Stimulated activated CD4-positive, alpha-beta T cell treated with anti-CD3 and anti-CD28 coated beads, TNF-alpha, amount 100 ng/mL, for 48 hours (primary cell): ENCODE measurements at regions not wholly inside any gene's neighbourhood (a gene's known extent, or its start where the extent isn't known, plus 50 kb on each side); places are given as distances from the start of the nearest gene placed in this dataset.
"Not testable (repeated sequence)": the region's sequence is repeated elsewhere in the genome, so short reads cannot be mapped to it uniquely, and the experiment has no call there.

ENCODE experiments used
- DNase-seq, 3 donors: peaks; one replicate each; pipeline ENCODE4 v3.0.0-alpha.2; 2020; ENCODE audit warnings: low read depth in 3 of 3

DNA sequence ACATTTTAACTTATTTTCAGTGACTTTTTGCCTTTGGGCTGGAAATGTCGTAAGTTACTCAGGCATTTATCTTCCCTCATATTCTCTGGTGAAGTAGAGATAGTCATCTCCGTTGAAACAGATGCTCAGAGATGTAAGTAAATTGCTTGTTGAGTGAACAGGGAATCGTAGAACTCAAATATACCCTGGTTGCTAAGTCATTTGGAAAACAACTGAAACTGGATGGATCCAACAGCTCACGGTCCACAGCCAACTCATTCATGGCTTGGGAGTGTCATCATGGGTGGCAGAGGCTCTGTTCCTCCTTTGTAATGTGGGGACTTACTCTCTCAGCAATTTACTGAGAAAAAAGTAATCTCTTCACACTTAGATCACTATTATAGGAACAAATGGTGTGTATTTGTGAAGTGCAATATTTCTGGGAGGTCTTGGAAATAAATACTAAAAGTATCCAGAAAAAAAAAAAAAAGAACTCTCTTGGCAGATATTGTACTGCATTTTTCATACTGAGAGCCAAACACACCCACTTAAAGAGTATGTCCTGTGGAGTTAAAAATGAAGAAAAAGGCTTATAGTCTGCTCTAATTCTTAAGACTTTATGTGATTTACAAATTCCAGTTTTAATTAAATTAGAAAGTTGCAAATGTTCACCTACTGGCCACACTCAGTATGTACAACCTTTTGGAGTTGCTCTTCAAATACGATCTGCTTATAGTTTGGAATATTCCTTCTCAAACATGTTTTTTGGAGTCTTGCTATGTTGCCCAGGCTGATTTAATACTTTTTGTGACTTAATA, 107.4 kb downstream of the LEPR start:
- DNase-seq: no peak

GRCh38 chr1:65531972-65532570, 111.6 kb downstream of the LEPR start:
- no peak for DNase-seq

- DNase-seq: no peak
Measured at GRCh38 chr1:65535981-65536380, 115.5 kb downstream of the LEPR start.

DNA sequence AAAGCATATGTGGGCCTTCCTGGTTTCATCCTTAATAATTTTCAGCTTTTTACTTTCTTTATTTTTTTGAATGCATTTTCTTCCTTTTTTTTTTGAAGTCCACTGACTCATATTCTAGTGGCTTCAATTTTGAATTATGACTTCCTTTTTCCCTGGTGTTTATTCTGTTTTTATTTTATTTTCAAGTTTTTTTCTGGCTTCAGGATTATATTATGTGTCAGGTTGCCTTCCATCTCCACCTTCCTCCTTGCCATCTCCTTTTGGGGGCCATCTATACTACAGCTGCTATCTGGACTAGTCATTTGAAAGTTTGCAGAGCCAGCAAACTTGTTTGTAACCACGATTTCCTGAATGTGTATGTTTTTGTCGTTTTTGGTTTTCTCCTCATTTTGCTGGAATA, 117.6 kb downstream of the LEPR start:
- DNase-seq: no peak

DNA sequence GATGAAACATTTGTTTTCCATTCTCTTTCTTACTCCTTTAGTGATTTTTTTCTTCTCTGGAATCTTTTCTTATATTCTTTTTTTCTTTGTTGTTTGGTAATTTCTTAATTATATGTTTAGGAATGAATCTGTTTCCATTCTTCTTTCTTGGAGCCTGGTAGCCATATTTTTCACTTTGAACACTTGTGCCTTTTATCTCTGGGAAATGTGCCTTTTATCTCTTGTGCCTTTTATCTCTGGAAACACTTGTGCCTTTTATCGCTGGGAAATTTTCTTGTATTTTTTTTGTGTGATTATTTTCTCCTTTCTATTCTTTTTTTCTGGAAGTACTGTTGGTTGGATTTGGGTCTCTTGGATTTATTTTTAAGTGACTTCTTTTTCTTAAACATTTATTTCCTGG, 118.2 kb downstream of the LEPR start:
- no peak for DNase-seq

DNA sequence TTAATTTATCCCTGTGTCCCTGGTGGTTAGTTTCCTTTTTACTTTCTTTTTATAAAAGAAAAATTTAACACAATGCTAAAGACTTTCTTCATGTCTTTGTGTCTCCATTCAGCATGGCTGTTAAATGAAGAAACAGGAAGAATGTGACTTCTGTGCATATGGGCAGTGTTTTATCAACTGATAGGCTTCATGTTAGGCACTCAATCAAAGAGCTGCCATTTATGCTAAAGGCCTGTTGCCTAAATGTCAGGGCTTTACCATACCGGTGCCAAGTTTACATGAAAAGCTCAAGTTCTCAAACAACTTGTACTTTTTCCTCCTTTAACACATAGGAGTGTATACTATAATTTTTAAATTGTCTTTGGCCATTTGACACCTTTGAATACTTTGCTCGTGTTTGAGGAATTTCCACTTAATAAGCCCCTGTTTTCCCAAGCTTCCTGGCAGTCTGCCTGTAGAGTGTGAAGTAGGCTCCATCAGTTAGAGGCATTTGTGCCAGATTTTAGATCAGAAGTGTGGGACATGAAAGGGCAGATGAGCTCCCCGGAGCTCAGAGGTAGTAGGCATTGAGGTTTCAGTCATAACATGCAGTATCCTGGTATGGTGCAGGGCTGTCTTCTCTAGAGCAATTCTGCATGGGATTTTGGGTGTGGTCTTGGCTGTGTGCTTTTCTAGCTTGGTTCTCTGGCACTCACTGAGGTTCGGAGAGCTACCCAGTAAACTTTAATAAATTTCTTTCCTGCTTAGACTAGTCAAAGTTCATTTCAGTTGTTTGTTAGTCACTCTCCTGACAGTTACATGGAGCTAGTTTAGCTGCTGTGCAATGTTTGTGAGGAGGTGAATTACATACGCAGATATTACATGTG, 119.0 kb downstream of the LEPR start:
- no peak for DNase-seq

DNA sequence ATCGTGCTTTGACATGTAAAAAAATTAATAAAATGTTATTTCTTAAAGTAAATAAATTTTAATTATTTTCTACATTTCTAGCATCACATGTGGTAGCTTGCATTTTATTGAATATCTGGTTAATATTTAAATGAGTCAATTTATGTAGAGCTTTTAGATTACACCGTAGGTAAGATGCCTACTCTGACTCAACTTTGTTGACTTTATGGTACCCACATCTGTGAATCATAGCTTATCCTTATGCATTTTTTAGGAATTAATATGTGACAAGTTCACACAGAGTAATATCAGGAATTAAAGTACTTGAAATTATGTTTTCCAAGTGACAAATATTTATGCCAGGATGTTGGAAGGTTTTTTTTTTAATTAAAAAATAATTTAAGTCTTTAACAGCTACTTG, 120.7 kb downstream of the LEPR start:
- no peak for DNase-seq

- DNase-seq: no peak
Measured at GRCh38 chr1:65541865-65542264, 121.4 kb downstream of the LEPR start.

DNA sequence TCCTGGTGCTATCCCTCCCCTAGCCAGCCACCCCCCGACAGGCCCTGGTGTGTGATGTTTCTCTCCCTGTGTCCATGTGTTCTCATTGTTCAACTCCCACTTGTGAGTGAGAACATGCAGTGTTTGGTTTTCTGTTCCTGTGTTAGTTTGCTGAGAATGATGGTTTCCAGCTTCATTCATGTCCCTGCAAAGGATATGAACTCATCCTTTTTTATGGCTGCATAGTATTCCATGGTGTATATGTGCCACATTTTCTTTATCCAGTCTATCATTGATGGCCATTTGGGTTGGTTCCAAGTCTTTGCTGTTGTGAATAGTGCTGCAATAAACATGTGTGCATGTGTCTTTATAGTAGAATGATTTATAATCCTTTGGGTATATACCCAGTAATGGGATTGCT, 122.1 kb downstream of the LEPR start:
- DNase-seq: not testable (repeated sequence)

DNA sequence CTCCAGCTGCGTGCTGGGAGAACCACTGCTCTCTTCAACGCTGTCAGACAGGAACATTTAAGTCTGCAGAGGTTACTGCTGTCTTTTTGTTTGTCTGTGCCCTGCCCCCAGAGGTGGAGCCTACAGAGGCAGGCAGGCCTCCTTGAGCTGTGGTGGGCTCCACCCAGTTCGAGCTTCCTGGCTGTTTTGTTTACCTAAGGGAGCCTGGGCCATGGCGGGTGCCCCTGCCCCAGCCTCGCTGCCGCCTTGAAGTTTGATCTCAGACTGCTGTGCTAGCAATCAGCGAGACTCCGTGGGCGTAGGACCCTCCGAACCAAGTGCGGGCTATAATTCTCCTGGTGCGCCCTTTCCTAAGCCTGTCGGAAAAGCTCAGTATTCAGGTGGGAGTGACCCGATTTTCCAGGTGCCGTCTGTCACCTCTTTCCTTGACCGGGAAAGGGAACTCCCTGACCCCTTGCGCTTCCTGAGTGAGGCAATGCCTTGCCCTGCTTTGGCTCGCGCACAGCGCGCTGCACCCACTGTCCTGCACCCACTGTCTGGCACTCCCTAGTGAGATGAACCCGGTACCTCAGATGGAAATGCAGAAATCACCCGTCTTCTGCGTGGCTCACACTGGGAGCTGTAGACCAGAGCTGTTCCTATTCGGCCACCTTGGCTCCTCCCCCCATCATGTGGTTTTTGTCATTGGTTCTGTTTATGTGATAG, 130.0 kb downstream of the LEPR start:
- not testable (repeated sequence) for DNase-seq

DNA sequence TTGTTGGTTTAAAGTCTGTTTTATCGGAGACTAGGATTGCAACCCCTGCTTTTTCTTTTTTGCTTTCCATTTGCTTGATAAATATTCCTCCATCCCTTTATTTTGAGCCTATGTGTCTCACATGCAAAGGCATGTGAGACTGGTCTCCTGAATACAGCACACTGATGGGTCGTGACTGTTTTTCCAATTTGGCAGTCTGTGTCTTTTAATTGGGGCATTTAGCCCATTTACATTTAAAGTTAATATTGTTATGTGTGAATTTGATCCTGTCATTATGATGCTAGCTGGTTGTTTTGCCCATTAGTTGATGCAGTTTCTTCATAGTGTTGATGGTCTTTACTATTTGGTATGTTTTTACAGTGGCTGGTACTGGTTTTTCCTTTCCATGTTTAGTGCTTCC, 132.0 kb downstream of the LEPR start:
- not testable (repeated sequence) for DNase-seq

- DNase-seq: not testable (repeated sequence)
Measured at GRCh38 chr1:65554086-65554764, 133.8 kb downstream of the LEPR start.

DNA sequence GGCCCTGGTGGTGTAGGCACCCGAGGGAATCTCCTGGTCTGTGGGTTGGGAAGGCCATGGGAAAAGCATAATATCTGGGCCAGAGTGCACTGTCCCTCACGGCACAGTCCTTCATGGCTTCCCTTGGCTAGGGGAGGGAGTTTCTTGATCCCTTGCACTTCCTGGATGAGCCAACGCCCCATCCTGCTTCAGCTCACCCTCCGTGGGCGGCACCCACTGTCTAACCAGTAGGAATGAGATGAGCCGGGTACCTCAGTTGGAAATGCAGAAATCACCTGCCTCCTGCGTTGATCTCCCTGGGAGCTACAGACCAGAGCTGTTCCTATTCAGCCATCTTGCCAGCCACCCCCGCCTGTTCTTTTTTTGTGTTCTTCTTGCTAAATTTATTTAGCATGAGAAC, 134.4 kb downstream of the LEPR start:
- DNase-seq: no peak

DNA sequence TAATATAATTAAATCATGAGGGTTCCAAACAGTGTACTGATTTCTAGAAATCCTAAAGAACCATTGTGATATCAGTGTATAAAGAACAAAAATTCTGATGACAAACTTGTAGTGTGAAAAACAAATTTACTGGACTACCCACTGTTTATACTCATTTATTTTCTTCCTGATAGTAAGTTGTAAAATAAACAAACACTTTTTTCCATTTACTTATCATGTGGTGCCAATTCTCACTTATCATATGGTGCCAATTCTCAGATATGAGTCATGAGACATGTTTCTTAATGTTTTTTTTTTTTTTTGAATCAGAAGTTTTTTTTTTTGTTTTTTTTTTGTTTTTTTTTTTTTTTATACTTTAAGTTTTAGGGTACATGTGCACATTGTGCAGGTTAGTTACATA, 137.7 kb downstream of the LEPR start:
- DNase-seq: no peak

GRCh38 chr1:65564493-65564892, 144.0 kb downstream of the LEPR start:
- DNase-seq: no peak

GRCh38 chr1:65568285-65568684, 147.8 kb downstream of the LEPR start:
- no peak for DNase-seq

- DNase-seq: no peak
Measured at GRCh38 chr1:65572701-65573421, 152.4 kb downstream of the LEPR start.

GRCh38 chr1:65577278-65577677, 156.8 kb downstream of the LEPR start:
- no peak for DNase-seq

GRCh38 chr1:65577982-65578381, 157.5 kb downstream of the LEPR start:
- not testable (repeated sequence) for DNase-seq

DNA sequence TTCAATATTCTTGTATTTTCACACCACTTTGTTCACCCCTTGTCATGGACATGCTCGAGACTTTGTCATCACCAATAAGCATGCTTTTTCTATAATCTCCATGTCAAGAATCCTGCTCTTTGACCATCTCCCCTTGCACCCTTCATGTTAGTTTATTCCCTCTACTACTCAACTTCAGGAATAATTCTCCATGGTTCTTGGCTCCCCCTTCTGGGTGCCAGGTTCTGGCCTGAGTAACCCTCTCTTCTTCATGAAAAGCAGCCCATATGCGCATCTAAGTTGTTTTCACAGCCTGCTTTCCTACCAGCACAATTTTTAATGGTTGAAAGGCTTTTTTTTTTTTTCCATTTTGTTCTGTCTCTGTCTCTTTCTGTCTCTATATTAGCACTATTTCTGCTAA, 160.7 kb downstream of the LEPR start:
- no peak for DNase-seq

DNA sequence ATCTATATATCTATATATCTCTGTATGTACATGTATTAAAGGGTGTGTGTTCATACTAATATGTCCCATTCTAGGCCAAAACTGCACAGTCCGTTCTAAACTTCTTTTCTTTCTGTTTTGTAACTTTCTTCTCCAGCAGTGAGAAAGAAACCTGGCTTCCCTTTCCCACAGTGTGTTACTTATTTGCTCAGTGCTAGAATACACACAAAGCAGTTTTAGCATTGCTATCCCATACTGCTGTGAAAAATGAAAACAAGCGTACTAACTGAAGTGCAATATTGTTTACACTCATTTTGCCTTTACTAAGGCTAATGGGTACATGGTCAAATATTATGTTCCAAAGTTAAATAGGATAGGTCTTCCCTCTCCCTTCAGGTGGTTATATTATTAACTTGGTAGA, 163.9 kb downstream of the LEPR start:
- no peak for DNase-seq
